Cardiac muscle cell (in vitro differentiated cells and primary cell): ENCODE measurements at regions not wholly inside any gene's neighbourhood (a gene's known extent, or its start where the extent isn't known, plus 50 kb on each side); places are given as distances from the start of the nearest gene placed in this dataset.

Experiments
- DNase-seq, 2 donors: peaks; one replicate each; pipeline versions ENCODE4 v3.0.0 to v3.0.0-alpha.2; 2010 to 2017; ENCODE audit warnings: low read depth in 1 of 2, low spot score in 1 of 2
- H3K27ac ChIP-seq: fragments of 200-600 bp; sonication (generic); 2 replicates; pipeline ENCODE4 v1.5.1; 2016
- H3K27me3 ChIP-seq: fragments of 200-600 bp; sonication (generic); 2 replicates; pipeline ENCODE4 v1.6.0; 2016; ENCODE audit warnings: control low read depth
- H3K36me3 ChIP-seq: fragments of 200-600 bp; sonication (generic); 2 replicates; pipeline ENCODE4 v1.5.1; 2016; ENCODE audit warnings: control low read depth
- H3K4me1 ChIP-seq: fragments of 200-600 bp; sonication (generic); 2 replicates; pipeline ENCODE4 v1.8.1; 2017; ENCODE audit warnings: low read depth, mild to moderate bottlenecking, mixed run types
- H3K4me3 ChIP-seq: fragments of 200-600 bp; sonication (generic); 2 replicates; pipeline ENCODE4 v1.5.1; 2016; ENCODE audit warnings: mild to moderate bottlenecking
- H3K9me3 ChIP-seq: fragments of 200-600 bp; sonication (generic); 2 replicates; pipeline ENCODE4 v1.5.1; 2017; ENCODE audit warnings: low read depth, mild to moderate bottlenecking, control low read depth
- CTCF ChIP-seq: IDR thresholded peaks from 2 replicates; pipeline ENCODE4 v1.5.1; 2012; ENCODE audit warnings: low read depth, mild to moderate bottlenecking, low read length

GRCh38 chr1:90522432-90522831 lies 194.7 kb downstream of the BARHL2 start:
- H3K4me3 ChIP-seq = no peak overlapping the region
- no peaks in the 10 kb centered on the region for H3K9me3 ChIP-seq
- DNase-seq = no peak
- no peak for TF ChIP-seq CTCF
- no peaks in the 10 kb centered on the region for H3K27me3 ChIP-seq
- peaks cover 4% of the 10 kb centered on the region for H3K4me1 ChIP-seq
- no peak overlapping the region for H3K27ac ChIP-seq
- no peaks in the 10 kb centered on the region for H3K36me3 ChIP-seq

- H3K4me3 ChIP-seq = no peak overlapping the region
- DNase-seq = no peak
- no peak overlapping the region for H3K27ac ChIP-seq
- no peaks in the 10 kb centered on the region for H3K36me3 ChIP-seq
- no peaks in the 10 kb centered on the region for H3K4me1 ChIP-seq
- no peak for TF ChIP-seq CTCF
- no peaks in the 10 kb centered on the region for H3K27me3 ChIP-seq
- no peaks in the 10 kb centered on the region for H3K9me3 ChIP-seq
Observed at GRCh38 chr1:90513956-90514355, 203.1 kb downstream of the BARHL2 start.

GRCh38 chr1:90512441-90512840 lies 204.7 kb downstream of the BARHL2 start:
- no peak overlapping the region for H3K4me3 ChIP-seq
- H3K4me1 ChIP-seq = no peaks in the 10 kb centered on the region
- H3K36me3 ChIP-seq = no peaks in the 10 kb centered on the region
- no peak for TF ChIP-seq CTCF
- DNase-seq = no peak
- no peak overlapping the region for H3K27ac ChIP-seq
- no peaks in the 10 kb centered on the region for H3K9me3 ChIP-seq
- H3K27me3 ChIP-seq = no peaks in the 10 kb centered on the region

- Histone ChIP-seq H3K36me3 (no peaks in the 10 kb centered on the region), H3K4me1 (no peaks in the 10 kb centered on the region), H3K27ac (no peak overlapping the region), H3K27me3 (no peaks in the 10 kb centered on the region), H3K9me3 (no peaks in the 10 kb centered on the region), H3K4me3 (no peak overlapping the region)
- TF ChIP-seq CTCF = no peak
- DNase-seq = no peak
Observed at GRCh38 chr1:90510143-90510542, 207.0 kb downstream of the BARHL2 start.

GRCh38 chr1:90509225-90510048 lies 207.7 kb downstream of the BARHL2 start:
- Histone ChIP-seq H3K27me3 (no peaks in the 10 kb centered on the region), H3K4me3 (no peak overlapping the region)
- DNase-seq = no peak

More at GRCh38 chr1:90509225-90510048, 207.7 kb downstream of the BARHL2 start:
- TF ChIP-seq CTCF = no peak
- no peaks in the 10 kb centered on the region for H3K4me1 ChIP-seq
- H3K27ac ChIP-seq = no peak overlapping the region
- H3K36me3 ChIP-seq = no peaks in the 10 kb centered on the region
- no peaks in the 10 kb centered on the region for H3K9me3 ChIP-seq
